ENCODE measurements at regions not wholly inside any gene's neighbourhood (a gene's known extent, or its start where the extent isn't known, plus 50 kb on each side); places are given as distances from the start of the nearest gene placed in this dataset.
A peak's percentile ranks its signal among the peaks of the same experiment; 100 is the strongest.
"Not testable (repeated sequence)": the region's sequence is repeated elsewhere in the genome, so short reads cannot be mapped to it uniquely, and the experiment has no call there.

DNA sequence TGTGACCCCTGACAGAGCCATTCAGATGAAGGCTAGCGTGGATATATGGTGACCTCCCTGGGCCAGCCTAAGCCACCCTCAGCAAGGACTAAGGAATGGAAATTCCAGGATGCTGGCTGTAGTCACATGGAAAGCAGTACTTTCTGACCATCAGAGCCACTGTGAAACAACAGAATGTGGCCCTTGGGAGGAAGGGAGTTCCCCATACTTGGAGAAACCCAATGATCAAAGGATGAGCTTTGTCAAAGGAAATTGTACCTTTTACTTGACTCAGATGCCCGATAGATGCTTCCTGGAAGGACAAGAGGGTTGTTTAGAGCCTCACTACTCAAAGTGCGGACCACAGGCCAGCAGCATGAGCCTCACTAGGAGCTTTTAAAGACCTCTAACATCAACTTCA is 484.5 kb upstream of the PROK2 start:
- DNase-seq (ENCODE audit: extremely low read depth, insufficient read length), result no peak
- Histone ChIP-seq H3K4me3 (replicated peaks; ENCODE audit: low read depth, low read length) (no peak overlapping the region), H3K36me3 (ENCODE audit: control insufficient read depth, insufficient read depth, low read length) (no peaks in the 10 kb centered on the region), H3K27me3 (replicated peaks; ENCODE audit: control insufficient read depth, insufficient read depth, low read length) (no peaks in the 10 kb centered on the region)
- TF ChIP-seq, protein P1, sequence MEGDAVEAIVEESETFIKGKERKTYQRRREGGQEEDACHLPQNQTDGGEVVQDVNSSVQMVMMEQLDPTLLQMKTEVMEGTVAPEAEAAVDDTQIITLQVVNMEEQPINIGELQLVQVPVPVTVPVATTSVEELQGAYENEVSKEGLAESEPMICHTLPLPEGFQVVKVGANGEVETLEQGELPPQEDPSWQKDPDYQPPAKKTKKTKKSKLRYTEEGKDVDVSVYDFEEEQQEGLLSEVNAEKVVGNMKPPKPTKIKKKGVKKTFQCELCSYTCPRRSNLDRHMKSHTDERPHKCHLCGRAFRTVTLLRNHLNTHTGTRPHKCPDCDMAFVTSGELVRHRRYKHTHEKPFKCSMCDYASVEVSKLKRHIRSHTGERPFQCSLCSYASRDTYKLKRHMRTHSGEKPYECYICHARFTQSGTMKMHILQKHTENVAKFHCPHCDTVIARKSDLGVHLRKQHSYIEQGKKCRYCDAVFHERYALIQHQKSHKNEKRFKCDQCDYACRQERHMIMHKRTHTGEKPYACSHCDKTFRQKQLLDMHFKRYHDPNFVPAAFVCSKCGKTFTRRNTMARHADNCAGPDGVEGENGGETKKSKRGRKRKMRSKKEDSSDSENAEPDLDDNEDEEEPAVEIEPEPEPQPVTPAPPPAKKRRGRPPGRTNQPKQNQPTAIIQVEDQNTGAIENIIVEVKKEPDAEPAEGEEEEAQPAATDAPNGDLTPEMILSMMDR (IDR thresholded peaks at IDR 0.05; ENCODE audit: insufficient read depth, low read length, poor library complexity, severe bottlenecking), result no peak

DNA sequence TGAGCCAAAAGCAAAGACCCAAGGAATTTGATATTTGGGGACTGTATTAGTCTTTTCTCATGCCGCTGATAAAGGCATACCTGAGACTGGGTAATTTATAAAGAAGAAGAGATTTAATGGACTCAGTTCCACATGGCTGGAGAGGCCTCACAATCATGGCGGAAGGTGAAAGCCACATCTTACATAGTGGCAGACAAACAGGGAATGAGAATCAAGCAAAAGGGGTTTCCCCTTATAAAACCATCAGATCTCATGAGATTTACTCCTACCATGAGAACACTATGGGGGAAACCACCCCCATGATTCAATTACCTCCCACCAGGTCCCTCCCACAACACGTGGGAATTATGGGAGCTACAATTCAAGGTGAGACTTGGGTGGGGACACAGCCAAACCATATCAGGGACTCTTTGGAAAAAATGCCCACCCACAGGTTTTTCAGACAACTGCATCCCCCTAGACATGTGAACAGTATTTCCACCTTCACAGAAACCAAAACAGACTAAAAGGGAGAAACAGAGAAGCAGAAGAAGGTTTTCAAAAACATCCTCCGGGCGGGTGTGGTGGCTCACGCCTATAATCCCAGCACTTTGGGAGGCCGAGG is 482.1 kb upstream of the PROK2 start:
- H3K4me3 ChIP-seq (replicated peaks; ENCODE audit: low read depth, low read length); H3K36me3 ChIP-seq (ENCODE audit: control insufficient read depth, insufficient read depth, low read length); H3K27me3 ChIP-seq (replicated peaks; ENCODE audit: control insufficient read depth, insufficient read depth, low read length); DNase-seq (ENCODE audit: extremely low read depth, insufficient read length): not testable (repeated sequence)

DNA sequence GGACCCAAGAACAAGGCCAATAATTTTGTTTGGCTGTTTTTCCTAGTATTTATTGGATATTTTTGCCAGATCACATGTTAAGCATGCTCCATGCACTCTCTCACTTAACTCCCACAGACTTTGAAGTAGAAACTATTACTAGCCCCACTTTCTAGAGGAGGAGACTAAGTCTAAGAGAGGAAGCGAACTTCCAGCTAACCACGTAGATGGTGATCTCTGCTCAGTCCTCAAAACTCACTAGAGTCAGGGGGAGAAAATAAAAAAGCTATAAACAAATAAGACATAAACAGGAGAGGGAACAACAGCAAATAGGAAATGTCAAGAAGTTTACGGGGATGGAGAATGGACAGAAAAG is 481.0 kb upstream of the PROK2 start:
- Histone ChIP-seq H3K4me3 (replicated peaks; ENCODE audit: low read depth, low read length) (no peak overlapping the region), H3K36me3 (ENCODE audit: control insufficient read depth, insufficient read depth, low read length) (no peaks in the 10 kb centered on the region), H3K27me3 (replicated peaks; ENCODE audit: control insufficient read depth, insufficient read depth, low read length) (no peaks in the 10 kb centered on the region)
- DNase-seq (ENCODE audit: extremely low read depth, insufficient read length), result no peak
- TF ChIP-seq, protein P1 (IDR thresholded peaks at IDR 0.05; ENCODE audit: insufficient read depth, low read length, poor library complexity, severe bottlenecking), result no peak

DNA sequence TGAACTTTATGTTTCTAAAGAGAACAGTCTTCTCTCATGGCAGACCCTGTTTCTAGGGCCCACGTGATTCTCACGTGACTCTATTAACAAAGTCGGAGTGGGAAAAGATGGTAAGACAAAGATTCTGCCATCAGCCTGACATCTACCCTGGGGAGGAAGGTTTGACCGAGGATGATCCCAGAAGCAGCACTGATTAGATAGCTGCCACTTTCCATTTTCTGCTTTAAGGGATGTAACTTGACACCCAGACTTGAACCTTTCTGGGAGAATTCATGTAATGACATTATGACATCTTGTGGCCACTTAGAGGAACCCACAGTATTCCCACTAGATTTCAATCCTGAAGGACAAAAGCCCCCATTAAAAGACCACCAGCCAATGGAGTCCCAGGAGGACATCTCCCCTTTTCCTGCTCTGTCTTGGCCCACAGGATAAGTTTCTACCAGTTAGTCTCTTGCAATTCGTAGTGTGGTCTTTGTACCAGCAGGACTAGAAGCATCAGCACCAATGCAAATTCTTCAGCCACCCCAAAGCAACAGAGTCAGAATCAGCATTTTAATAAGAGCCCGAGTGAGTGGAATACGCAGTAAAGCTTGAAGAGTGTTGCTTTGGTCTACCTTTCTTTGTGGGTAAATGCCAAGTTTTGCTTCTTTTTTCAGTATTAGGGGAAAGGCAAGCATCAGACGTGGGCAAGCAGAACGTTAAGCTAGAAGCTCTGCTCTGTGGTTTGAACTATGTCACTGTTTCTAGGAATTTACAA is 480.5 kb upstream of the PROK2 start:
- Histone ChIP-seq H3K36me3 (ENCODE audit: control insufficient read depth, insufficient read depth, low read length) (no peaks in the 10 kb centered on the region), H3K4me3 (replicated peaks; ENCODE audit: low read depth, low read length) (no peak overlapping the region), H3K27me3 (replicated peaks; ENCODE audit: control insufficient read depth, insufficient read depth, low read length) (no peaks in the 10 kb centered on the region)
- no peak for DNase-seq (ENCODE audit: extremely low read depth, insufficient read length)
- TF ChIP-seq, protein P1 (IDR thresholded peaks at IDR 0.05; ENCODE audit: insufficient read depth, low read length, poor library complexity, severe bottlenecking), result peak; percentile 36

DNA sequence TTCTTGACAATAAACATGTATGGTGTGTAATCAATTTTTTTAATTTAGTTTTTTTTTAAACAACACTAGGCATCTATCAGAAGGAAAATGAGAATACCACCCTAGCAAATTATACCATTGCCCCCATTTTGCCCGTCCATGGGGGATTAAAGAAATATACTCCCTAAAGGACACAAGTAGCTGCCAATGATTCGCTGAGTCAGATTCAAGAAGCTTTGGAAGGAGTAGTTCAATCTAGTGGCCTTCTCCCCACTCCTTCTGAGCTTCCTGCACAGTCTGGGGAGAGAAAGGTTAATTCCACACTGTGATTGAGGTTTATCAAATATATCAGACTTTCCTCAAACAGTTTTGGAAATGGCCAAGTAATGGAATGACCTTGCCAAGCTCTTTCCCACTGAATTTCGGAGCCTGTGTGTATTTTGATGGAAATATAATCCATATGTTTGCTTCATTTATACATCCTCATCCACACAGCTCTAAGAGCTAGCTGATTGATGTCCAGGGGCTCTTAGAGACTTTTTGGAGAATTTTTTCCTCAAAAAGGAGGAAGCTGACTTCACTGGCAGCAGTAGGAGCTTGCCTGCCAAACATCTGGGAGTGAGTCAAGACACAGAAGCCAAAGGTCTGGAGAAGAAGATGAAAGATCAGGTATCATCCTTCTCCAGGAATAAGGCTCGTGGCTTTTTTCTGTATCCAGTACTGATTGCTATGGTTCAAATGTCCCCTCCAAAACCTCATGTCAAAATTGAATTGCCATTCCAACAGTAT is 478.5 kb upstream of the PROK2 start:
- DNase-seq (ENCODE audit: extremely low read depth, insufficient read length), result no peak
- Histone ChIP-seq H3K36me3 (ENCODE audit: control insufficient read depth, insufficient read depth, low read length) (no peaks in the 10 kb centered on the region), H3K27me3 (replicated peaks; ENCODE audit: control insufficient read depth, insufficient read depth, low read length) (no peaks in the 10 kb centered on the region), H3K4me3 (replicated peaks; ENCODE audit: low read depth, low read length) (no peak overlapping the region)
- TF ChIP-seq, protein P1 (IDR thresholded peaks at IDR 0.05; ENCODE audit: insufficient read depth, low read length, poor library complexity, severe bottlenecking), result no peak

DNA sequence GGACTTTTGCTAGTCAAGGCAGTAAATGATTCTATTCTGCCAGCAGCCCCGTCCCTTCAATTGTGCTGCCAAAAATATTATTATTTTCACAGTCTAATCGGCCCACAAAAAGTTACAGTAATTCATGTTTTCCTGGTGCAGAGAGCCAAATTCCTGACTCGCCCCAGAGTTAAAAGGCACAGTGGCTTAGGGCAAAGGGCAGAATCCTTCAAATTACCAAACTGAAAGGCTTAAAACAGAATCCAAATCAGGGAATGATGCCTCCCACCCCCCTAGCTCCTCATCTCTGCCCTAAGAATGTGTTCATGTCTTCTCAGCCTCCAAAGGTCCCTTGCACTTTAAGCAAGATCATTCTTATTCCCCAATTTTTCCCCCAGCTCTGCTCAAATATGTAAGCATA is 477.8 kb upstream of the PROK2 start:
- no peak for DNase-seq (ENCODE audit: extremely low read depth, insufficient read length)
- TF ChIP-seq, protein P1 (IDR thresholded peaks at IDR 0.05; ENCODE audit: insufficient read depth, low read length, poor library complexity, severe bottlenecking), result no peak
- H3K36me3 ChIP-seq (ENCODE audit: control insufficient read depth, insufficient read depth, low read length), result no peaks in the 10 kb centered on the region
- no peaks in the 10 kb centered on the region for H3K27me3 ChIP-seq (replicated peaks; ENCODE audit: control insufficient read depth, insufficient read depth, low read length)
- no peak overlapping the region for H3K4me3 ChIP-seq (replicated peaks; ENCODE audit: low read depth, low read length)
